ENCODE measurements at regions not wholly inside any gene's neighbourhood (a gene's known extent, or its start where the extent isn't known, plus 50 kb on each side); places are given as distances from the start of the nearest gene placed in this dataset.
"Not testable (repeated sequence)": the region's sequence is repeated elsewhere in the genome, so short reads cannot be mapped to it uniquely, and the experiment has no call there.

DNA sequence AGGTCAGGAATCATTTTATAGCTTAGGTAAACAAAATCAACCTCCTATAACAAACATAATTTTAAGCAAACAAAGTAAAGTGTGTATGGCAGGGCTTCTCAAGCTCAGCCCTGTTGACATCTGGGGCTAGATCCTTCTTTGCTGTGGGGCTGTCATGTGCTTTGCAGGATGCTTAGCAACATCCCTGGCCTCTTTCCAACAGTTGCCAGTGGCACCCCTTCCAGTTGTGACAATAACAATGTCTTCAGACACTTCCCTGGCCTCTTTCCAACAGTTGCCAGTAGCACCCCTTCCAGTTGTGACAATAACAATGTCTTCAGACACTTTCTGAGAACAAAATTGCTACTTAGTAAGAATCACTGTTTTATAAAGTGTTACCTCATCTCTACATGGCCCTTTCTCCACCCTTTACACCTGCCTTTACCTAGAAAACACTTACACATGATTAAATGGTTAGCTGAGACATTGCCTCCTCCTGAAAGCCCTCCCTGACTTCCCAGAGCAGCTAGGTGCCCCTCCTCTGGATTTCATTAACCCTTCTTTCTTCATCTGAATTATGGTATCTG is 194.0 kb upstream of the LMCD1 start:
- Mint-ChIP-seq H3K4me3 (no peak overlapping the region), H3K27ac (no peak overlapping the region), H3K36me3 (ENCODE audit: low read depth) (no peaks in the 10 kb centered on the region), H3K27me3 (ENCODE audit: low read depth) (peaks cover 6% of the 10 kb centered on the region), H3K4me1 (peaks cover 2% of the 10 kb centered on the region), H3K9me3 (peaks cover 8% of the 10 kb centered on the region)
- TF ChIP-seq, protein P1, sequence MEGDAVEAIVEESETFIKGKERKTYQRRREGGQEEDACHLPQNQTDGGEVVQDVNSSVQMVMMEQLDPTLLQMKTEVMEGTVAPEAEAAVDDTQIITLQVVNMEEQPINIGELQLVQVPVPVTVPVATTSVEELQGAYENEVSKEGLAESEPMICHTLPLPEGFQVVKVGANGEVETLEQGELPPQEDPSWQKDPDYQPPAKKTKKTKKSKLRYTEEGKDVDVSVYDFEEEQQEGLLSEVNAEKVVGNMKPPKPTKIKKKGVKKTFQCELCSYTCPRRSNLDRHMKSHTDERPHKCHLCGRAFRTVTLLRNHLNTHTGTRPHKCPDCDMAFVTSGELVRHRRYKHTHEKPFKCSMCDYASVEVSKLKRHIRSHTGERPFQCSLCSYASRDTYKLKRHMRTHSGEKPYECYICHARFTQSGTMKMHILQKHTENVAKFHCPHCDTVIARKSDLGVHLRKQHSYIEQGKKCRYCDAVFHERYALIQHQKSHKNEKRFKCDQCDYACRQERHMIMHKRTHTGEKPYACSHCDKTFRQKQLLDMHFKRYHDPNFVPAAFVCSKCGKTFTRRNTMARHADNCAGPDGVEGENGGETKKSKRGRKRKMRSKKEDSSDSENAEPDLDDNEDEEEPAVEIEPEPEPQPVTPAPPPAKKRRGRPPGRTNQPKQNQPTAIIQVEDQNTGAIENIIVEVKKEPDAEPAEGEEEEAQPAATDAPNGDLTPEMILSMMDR (IDR thresholded peaks at IDR 0.05; ENCODE audit: unreplicated experiment in 3 of 3): no peak

DNA sequence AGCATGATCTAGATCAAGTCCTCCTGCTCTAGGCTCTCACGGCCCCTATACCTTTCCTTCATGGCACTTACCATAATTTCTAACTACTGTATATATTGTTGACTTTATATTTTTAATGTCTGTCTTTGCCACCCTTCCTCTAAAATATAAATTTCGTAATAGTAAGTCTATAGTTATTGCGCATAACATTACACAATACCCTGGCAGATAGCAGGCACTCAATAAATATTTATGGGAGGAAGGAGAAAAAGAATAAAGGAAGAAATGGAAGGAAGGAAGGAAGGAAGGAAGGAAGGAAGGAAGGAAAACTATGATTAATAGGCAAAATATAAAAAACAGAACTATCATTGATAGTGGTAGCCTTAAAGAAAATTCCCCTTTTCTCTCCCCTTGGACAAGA is 190.3 kb upstream of the LMCD1 start:
- H3K27me3 Mint-ChIP-seq (ENCODE audit: low read depth): no peaks in the 10 kb centered on the region
- H3K4me3 Mint-ChIP-seq: no peak overlapping the region
- TF ChIP-seq, protein P1 (IDR thresholded peaks at IDR 0.05; ENCODE audit: unreplicated experiment in 3 of 3): no peak
- H3K36me3 Mint-ChIP-seq (ENCODE audit: low read depth): no peaks in the 10 kb centered on the region
- H3K9me3 Mint-ChIP-seq: peaks cover 8% of the 10 kb centered on the region
- peaks cover 4% of the 10 kb centered on the region for H3K4me1 Mint-ChIP-seq
- no peak overlapping the region for H3K27ac Mint-ChIP-seq

DNA sequence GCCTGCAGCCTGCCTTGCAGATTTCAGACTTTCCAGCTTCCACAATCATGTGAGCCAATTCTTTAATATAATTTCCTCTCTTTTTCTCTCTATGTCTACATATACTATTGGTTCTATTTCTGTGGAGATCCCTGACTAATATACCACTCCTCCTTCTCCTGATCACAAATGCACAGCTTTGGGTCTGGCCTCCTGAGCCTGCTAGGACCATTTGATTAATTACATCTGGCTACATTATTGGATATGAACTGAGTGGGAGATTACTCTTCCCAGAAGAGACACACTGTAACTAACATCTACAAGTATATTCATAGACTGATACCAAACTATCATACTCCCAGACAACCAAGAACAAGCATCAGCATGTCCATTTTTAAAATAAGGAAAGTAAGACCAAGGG is 188.9 kb upstream of the LMCD1 start:
- Mint-ChIP-seq H3K27ac (peak overlapping the region in 1 of 3 experiments; percentile 21), H3K27me3 (ENCODE audit: low read depth) (no peaks in the 10 kb centered on the region)

DNA sequence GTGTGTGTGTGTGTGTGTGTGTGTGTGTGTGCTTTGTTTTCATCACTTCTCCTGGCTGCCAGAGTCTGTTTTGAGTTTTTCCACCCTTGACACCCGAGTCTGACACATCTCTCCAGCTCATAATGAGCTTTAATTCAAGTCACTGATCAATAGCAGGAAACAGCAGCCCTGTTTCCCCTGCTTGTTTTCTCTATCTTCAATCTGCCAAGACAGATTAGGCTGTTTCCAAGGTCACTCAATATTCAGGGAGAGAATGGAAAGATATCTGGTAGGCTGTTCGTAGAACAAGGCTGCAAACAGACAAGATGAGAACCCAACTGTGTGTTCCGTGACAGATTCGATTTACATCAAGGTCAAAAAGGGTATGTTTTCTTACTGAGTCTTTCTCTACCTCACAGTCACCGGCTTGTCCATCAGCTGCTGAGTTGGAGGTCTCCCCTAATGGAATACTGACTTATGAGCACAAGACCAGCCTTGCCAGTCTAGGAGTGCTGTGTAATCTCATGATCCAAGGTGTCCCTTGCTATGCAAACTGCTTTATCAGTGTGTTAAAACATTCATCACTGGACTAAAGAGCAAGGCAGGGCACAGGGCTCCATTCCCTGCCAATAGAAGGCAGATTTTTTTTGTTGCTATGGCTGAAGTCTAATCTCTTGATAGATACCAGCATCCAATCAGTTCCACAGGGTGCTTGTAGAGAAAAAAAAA is 187.9 kb upstream of the LMCD1 start:
- Mint-ChIP-seq H3K4me1 (peaks cover 4% of the 10 kb centered on the region), H3K27ac (no peak overlapping the region), H3K4me3 (no peak overlapping the region), H3K27me3 (ENCODE audit: low read depth) (no peaks in the 10 kb centered on the region), H3K36me3 (ENCODE audit: low read depth) (no peaks in the 10 kb centered on the region), H3K9me3 (peaks cover 8% of the 10 kb centered on the region)
- TF ChIP-seq, protein P1 (IDR thresholded peaks at IDR 0.05; ENCODE audit: unreplicated experiment in 3 of 3): no peak

More for the DNA sequence above, 188.9 kb upstream of the LMCD1 start:
- Mint-ChIP-seq H3K9me3 (peaks cover 8% of the 10 kb centered on the region), H3K4me1 (peaks cover 4% of the 10 kb centered on the region), H3K36me3 (ENCODE audit: low read depth) (no peaks in the 10 kb centered on the region), H3K4me3 (no peak overlapping the region)
- TF ChIP-seq, protein P1 (IDR thresholded peaks at IDR 0.05; ENCODE audit: unreplicated experiment in 3 of 3): no peak

DNA sequence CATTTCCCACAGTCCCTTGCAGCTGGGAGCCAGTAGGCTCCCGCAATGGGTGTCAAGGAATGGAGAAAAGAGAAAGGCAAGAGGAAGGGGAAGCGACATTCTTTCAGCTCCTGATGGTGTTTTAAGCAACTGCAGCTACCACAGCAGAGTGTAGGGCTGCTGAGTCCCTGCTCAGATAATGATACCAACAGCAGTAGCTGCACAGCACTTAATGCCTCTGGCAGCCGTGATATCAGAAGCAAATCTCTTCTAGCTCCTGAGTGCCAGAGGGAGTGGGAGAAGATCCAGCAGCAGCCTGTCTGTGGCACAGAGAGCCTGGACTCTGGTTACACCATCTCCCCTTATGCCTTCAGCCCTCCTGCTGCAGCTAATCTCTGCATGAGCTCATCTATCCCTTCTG is 186.1 kb upstream of the LMCD1 start:
- not testable (repeated sequence) for H3K9me3 Mint-ChIP-seq; H3K4me3 Mint-ChIP-seq; H3K27ac Mint-ChIP-seq; H3K36me3 Mint-ChIP-seq (ENCODE audit: low read depth); H3K27me3 Mint-ChIP-seq (ENCODE audit: low read depth); H3K4me1 Mint-ChIP-seq

DNA sequence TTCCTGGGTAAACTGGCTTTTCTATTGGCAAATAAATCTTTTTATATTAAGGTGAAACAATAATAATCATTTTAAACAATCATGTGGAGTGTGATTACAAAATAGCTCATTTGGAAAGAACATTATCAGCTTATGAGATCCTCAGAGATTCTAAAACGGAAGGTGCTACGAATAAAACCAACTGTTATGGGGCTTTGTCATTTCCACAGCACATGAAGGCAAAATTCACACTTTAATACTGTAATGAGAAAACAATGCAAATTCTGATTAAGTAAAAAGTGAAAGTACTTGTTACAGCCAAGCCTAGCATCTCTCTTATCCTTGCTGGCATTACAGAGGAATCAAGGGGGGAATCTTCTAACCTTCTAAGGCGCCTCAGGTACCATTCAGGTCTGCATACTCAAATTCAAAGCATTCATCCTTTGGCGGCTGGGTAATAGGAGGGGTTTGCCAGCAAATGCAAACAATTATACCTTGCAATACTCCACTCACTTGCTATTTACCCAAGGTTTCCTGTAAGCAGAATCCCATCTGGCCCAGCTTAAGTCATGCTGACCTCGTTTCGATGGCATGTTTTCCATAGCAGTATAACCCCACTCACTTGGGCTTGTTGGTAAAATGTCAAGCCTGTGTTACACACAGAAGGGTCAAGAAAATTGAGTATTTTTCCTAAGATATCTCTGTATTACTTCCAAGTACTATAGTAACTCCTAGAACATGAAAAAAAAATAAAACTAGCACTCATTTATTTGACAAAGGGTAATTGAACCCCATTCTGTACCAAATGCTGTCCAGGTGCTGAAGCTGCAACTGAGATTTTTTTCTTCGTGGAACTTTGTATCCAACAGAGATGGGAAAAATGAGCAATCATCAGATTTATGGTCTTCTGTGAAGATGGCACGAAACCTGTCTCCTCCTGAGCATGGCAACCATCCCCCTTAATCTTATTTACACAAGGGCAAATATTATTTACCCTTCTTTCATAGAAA is 183.7 kb upstream of the LMCD1 start:
- Mint-ChIP-seq H3K4me1 (no peaks in the 10 kb centered on the region), H3K9me3 (no peaks in the 10 kb centered on the region), H3K27me3 (ENCODE audit: low read depth) (no peaks in the 10 kb centered on the region), H3K4me3 (no peak overlapping the region), H3K36me3 (ENCODE audit: low read depth) (no peaks in the 10 kb centered on the region), H3K27ac (no peak overlapping the region)
- TF ChIP-seq, protein P1 (IDR thresholded peaks at IDR 0.05; ENCODE audit: unreplicated experiment in 3 of 3): no peak

Data from nephron (organoid).